Spinal cord (tissue), 9 donors: ENCODE measurements at regions not wholly inside any gene's neighbourhood (a gene's known extent, or its start where the extent isn't known, plus 50 kb on each side); places are given as distances from the start of the nearest gene placed in this dataset.
A peak's percentile ranks its signal among the peaks of the same experiment; 100 is the strongest.

Experiments
- DNase-seq, 6 donors: peaks; one replicate each; pipeline versions ENCODE4 v3.0.0 to v3.0.0-alpha.2; 2013 to 2015; ENCODE audit warnings: low spot score in 6 of 6, low read depth in 4 of 6
- H3K27ac ChIP-seq: one replicate; pipeline ENCODE4 v1.5.1; 2013; ENCODE audit warnings: low read depth, low read length, control low read depth
- H3K27me3 ChIP-seq: one replicate; pipeline ENCODE4 v1.6.1; 2013; ENCODE audit warnings: low read length; ENCODE audit not compliant: control insufficient read depth, insufficient read depth
- H3K36me3 ChIP-seq: one replicate; pipeline ENCODE4 v1.6.1; 2013; ENCODE audit warnings: low read length; ENCODE audit not compliant: control insufficient read depth, insufficient read depth
- H3K4me1 ChIP-seq: one replicate; pipeline ENCODE4 v1.6.1; 2013; ENCODE audit warnings: low read length; ENCODE audit not compliant: control insufficient read depth, insufficient read depth
- H3K4me3 ChIP-seq: one replicate; pipeline ENCODE4 v1.5.1; 2013; ENCODE audit warnings: low read depth, low read length, control low read depth
- H3K9me3 ChIP-seq: one replicate; pipeline ENCODE4 v1.6.1; 2013; ENCODE audit warnings: low read length; ENCODE audit not compliant: control insufficient read depth, insufficient read depth
- WGBS: methylation state at CpG from one replicate; pipeline ENCODE4 v1.1.5; 2013; ENCODE audit warnings: missing lambda C conversion rate; ENCODE audit not compliant: insufficient coverage; 5-methylcytosine and 5-hydroxymethylcytosine counted together
- donor health status: healthy.

GRCh38 chrX:95218976-95219375, 1465.7 kb upstream of the DIAPH2 start:
- 24% methylated on average over 2 of the region's 4 CpGs for WGBS
- peak in 1 of 6 donors; percentile 7 for DNase-seq
- no peak overlapping the region for H3K27ac ChIP-seq
- H3K9me3 ChIP-seq, result no peaks in the 10 kb centered on the region
- H3K4me1 ChIP-seq, result no peaks in the 10 kb centered on the region
- H3K36me3 ChIP-seq, result no peaks in the 10 kb centered on the region
- H3K4me3 ChIP-seq, result no peak overlapping the region
- H3K27me3 ChIP-seq, result no peaks in the 10 kb centered on the region

- DNase-seq, result no peak
- no CpG with 5 or more reads among the region's 2 CpGs for WGBS
- H3K4me3 ChIP-seq, result no peak overlapping the region
- H3K9me3 ChIP-seq, result peaks cover 2% of the 10 kb centered on the region
- H3K4me1 ChIP-seq, result no peaks in the 10 kb centered on the region
- no peak overlapping the region for H3K27ac ChIP-seq
- no peaks in the 10 kb centered on the region for H3K27me3 ChIP-seq
- H3K36me3 ChIP-seq, result no peaks in the 10 kb centered on the region
These were observed 1436.3 kb upstream of the DIAPH2 start for GRCh38 chrX:95248386-95248785.

DNA sequence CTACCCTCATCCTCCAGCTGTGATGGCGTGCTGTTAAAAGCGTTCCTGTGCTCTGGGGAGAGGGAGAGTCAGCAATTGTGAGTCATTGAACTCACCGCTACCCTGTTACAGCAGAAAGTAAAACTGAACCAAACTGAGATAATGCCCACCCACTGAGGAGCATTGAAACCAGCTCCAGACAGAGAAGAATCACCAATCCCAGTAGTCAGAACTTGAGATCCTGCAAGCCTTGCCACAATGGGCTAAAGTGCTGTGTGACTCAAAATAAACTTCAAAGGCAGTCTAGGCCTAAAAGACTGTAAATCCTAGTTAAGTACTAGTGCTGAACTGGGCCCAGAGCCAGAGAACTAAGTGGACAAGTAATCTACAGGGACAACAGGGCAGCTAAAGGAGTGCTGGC, 1394.2 kb upstream of the DIAPH2 start:
- WGBS, result 67% methylated on average over 1 of the region's 3 CpGs
- no peaks in the 10 kb centered on the region for H3K9me3 ChIP-seq
- no peak overlapping the region for H3K27ac ChIP-seq
- no peaks in the 10 kb centered on the region for H3K4me1 ChIP-seq
- peak in 1 of 6 donors; percentile 1 for DNase-seq
- H3K4me3 ChIP-seq, result no peak overlapping the region
- no peaks in the 10 kb centered on the region for H3K36me3 ChIP-seq
- H3K27me3 ChIP-seq, result no peaks in the 10 kb centered on the region

GRCh38 chrX:95291561-95291960, 1393.1 kb upstream of the DIAPH2 start:
- DNase-seq, result no peak
- no peaks in the 10 kb centered on the region for H3K4me1 ChIP-seq
- no peaks in the 10 kb centered on the region for H3K27me3 ChIP-seq
- no peak overlapping the region for H3K27ac ChIP-seq
- H3K4me3 ChIP-seq, result no peak overlapping the region
- H3K36me3 ChIP-seq, result no peaks in the 10 kb centered on the region
- H3K9me3 ChIP-seq, result no peaks in the 10 kb centered on the region

DNA sequence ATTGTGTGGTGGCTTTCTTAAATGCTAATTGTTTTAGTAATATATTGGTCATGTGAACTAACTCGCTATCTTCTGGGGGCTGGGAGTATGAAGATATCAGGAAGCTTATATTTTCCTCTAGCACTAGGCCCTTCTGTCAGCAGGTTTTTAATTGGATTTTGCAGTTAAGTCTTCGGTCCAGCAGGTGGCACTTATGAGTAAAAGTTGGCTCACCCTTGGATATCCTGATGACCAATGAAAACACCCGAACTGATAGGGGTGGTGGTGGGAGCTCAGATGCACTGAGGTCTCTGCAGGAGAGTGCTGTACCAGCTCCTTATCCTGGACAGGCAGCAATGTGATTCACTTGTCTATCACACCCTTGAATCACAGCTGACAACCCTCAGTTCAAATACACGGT, 1365.8 kb upstream of the DIAPH2 start:
- Histone ChIP-seq H3K36me3 (no peaks in the 10 kb centered on the region), H3K4me1 (no peaks in the 10 kb centered on the region), H3K27ac (no peak overlapping the region), H3K4me3 (no peak overlapping the region), H3K27me3 (no peaks in the 10 kb centered on the region), H3K9me3 (no peaks in the 10 kb centered on the region)
- DNase-seq, result no peak
- WGBS, result no CpG with 5 or more reads among the region's 4 CpGs

DNA sequence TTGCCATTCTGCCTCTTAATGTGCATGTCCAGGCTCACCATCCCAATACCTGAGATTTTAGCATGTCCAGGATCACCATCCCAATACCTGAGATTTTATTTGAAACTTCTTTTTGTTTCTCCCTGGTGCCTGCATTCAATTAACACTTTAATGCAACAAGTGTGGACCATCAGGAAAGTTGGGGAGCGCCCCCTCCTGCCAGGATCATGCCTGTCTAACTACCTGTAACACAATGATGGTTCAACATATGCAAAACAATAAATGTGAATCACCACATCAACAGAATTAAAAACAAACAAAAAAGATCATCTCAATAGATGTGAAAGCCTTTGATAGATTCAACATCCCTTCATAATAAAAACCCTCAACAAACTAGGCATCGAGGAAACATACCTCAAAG, 1359.5 kb upstream of the DIAPH2 start:
- Histone ChIP-seq H3K27ac (no peak overlapping the region), H3K4me3 (no peak overlapping the region), H3K36me3 (no peaks in the 10 kb centered on the region), H3K27me3 (no peaks in the 10 kb centered on the region), H3K9me3 (no peaks in the 10 kb centered on the region), H3K4me1 (no peaks in the 10 kb centered on the region)
- no peak for DNase-seq
- WGBS, result 30% methylated on average over 2 of the region's 2 CpGs

DNA sequence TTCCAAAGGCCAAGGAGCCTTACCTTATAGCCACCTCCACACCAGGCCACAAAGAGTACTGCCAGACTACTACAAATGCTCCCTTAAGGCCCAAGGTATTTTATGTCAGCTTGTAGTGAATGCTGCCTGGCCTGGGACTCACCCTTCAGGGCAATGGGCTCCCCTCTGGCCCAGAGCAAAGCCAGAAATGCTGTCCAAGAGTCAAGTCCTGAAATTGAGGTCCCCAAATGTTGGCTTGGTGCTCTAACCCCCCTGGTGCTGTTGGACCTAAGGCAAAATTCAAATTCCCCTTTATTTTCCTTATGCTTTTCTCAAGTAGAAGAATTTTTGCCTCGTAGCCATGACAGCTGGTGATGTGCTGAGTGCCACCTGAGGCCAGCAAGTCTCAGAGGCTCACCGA, 1354.3 kb upstream of the DIAPH2 start:
- H3K9me3 ChIP-seq, result no peaks in the 10 kb centered on the region
- no peak for DNase-seq
- H3K36me3 ChIP-seq, result no peaks in the 10 kb centered on the region
- no peak overlapping the region for H3K4me3 ChIP-seq
- H3K27me3 ChIP-seq, result no peaks in the 10 kb centered on the region
- H3K4me1 ChIP-seq, result no peaks in the 10 kb centered on the region
- H3K27ac ChIP-seq, result no peak overlapping the region
- WGBS, result 56% methylated on average over 1 of the region's 2 CpGs

DNA sequence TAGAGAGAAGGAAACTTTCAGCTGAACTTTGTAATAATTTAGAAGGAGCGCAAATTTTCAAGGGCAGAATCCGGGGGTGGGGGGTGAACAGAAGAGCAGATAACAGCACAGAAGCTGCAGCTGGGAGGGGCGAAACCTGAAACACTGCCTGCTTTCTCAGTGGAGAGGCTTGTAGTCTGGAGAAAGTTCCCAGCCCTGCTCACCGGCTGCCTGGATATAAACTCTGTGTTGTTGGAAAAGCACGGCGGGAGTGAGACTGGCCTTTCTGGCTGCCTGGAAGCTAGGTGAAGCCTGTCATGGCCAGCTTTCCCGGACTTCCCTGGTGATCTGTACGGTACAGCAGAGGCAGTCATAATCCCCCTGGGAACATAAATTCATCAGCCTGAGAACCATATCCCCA, 1352.1 kb upstream of the DIAPH2 start:
- no peak overlapping the region for H3K4me3 ChIP-seq
- WGBS, result 66% methylated on average over 6 of the region's 8 CpGs
- H3K27me3 ChIP-seq, result no peaks in the 10 kb centered on the region
- H3K9me3 ChIP-seq, result no peaks in the 10 kb centered on the region
- no peaks in the 10 kb centered on the region for H3K4me1 ChIP-seq
- no peak overlapping the region for H3K27ac ChIP-seq
- DNase-seq, result no peak
- H3K36me3 ChIP-seq, result no peaks in the 10 kb centered on the region

DNA sequence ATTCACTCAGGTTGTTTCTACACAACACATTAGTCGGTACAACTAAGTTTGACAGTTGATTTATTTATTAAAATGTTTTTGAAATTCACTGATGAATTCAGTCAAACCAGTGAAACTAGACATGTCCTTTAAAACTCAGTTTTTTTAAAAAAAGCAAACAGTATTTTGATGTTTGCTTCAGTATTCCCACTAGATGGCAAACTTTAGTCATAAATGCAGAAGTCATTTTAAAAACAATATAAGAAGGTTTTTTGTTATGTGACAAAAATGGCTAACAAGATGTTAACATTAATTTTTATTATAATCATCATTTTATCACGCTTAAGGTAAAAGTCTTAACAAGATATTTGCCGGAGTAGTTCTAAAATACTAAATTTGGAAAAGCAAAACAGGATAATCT, 1337.8 kb upstream of the DIAPH2 start:
- no peaks in the 10 kb centered on the region for H3K9me3 ChIP-seq
- WGBS, result no CpG with 5 or more reads among the region's 3 CpGs
- no peak overlapping the region for H3K4me3 ChIP-seq
- peak in 2 of 6 donors; percentile 37 to 69 for DNase-seq
- H3K4me1 ChIP-seq, result no peaks in the 10 kb centered on the region
- no peak overlapping the region for H3K27ac ChIP-seq
- H3K36me3 ChIP-seq, result no peaks in the 10 kb centered on the region
- peaks cover 3% of the 10 kb centered on the region for H3K27me3 ChIP-seq

GRCh38 chrX:95350774-95351488, 1333.7 kb upstream of the DIAPH2 start:
- H3K27ac ChIP-seq, result no peak overlapping the region
- H3K4me1 ChIP-seq, result no peaks in the 10 kb centered on the region
- peak in 2 of 6 donors; percentile 11 to 35 for DNase-seq
- no peaks in the 10 kb centered on the region for H3K36me3 ChIP-seq
- H3K27me3 ChIP-seq, result peaks cover 3% of the 10 kb centered on the region
- H3K9me3 ChIP-seq, result no peaks in the 10 kb centered on the region
- no peak overlapping the region for H3K4me3 ChIP-seq
- 82% methylated on average over 2 of the region's 6 CpGs for WGBS
